Endothelial cell of umbilical vein (primary cell): ENCODE measurements at regions not wholly inside any gene's neighbourhood (a gene's known extent, or its start where the extent isn't known, plus 50 kb on each side); places are given as distances from the start of the nearest gene placed in this dataset.

ENCODE experiments used
- BruUV-seq: library from RNA; stranded (reverse); fragments of 400-500 nt; replicated peaks from 2 replicates; lab custom pipeline; 2021; lab: Mats Ljungman, UMichigan
- CTCF ChIA-PET: fragments of 300-600, 350-600 bp; sonication (Branson Sonifier 250); formaldehyde crosslinking; loops from one replicate; lab custom pipeline; 2021; ENCODE audit warnings: antibody characterized with exemption, inconsistent platforms; lab: Charles Lee
- POLR2A ChIA-PET: fragments of 300-600, 350-600 bp; sonication (Branson Sonifier 250); formaldehyde crosslinking; loops from one replicate; lab custom pipeline; 2021; ENCODE audit warnings: antibody characterized with exemption, inconsistent platforms; lab: Charles Lee
- DNase-seq: peaks from one replicate; pipeline ENCODE4 v3.0.0-alpha.2; 2011; ENCODE audit warnings: low read depth, low spot score
- FAIRE-seq: peaks from 2 replicates; lab custom pipeline; 2011; peaks lifted over from hg19 to GRCh38; lab: Jason Lieb, UNC
- H2AFZ ChIP-seq: 2 replicates; pipeline ENCODE4 v1.6.0; 2012; ENCODE audit warnings: low read depth, low read length, control low read depth, inconsistent platforms
- H3K27ac ChIP-seq: 2 replicates; pipeline ENCODE4 v1.5.1; 2011; ENCODE audit warnings: low read depth, mild to moderate bottlenecking, control low read depth, low read length, moderate library complexity; ENCODE audit not compliant: insufficient read depth
- H3K27me3 ChIP-seq, 2 experiments: 2 replicates each; pipeline versions ENCODE4 v1.6.0 to v1.6.1; 2011; ENCODE audit warnings: low read length in 2 of 2, mixed read lengths in 1 of 2; ENCODE audit not compliant: control insufficient read depth in 2 of 2, insufficient read depth in 2 of 2
- H3K36me3 ChIP-seq, 2 experiments: 2 replicates in 1 of 2; 3 replicates in 1 of 2; pipeline ENCODE4 v1.5.1; 2011; ENCODE audit warnings: low read length in 2 of 2, mild to moderate bottlenecking in 1 of 2, moderate library complexity in 1 of 2; ENCODE audit not compliant: control insufficient read depth in 2 of 2, insufficient read depth in 2 of 2; ENCODE audit errors: extremely low read depth in 1 of 2
- H3K4me1 ChIP-seq: 3 replicates; pipeline ENCODE4 v1.5.1; 2011; ENCODE audit warnings: mild to moderate bottlenecking, low read length; ENCODE audit not compliant: control insufficient read depth, insufficient read depth; ENCODE audit errors: extremely low read depth
- H3K4me2 ChIP-seq: 2 replicates; pipeline ENCODE4 v1.6.1; 2011; ENCODE audit warnings: low read length, control low read depth, mixed read lengths; ENCODE audit not compliant: insufficient read depth
- H3K4me3 ChIP-seq, 3 experiments: fragments of 200-600 bp in 1 of 3; sonication (generic), shearing (Covaris generic) in 1 of 3; replicated peaks in 1 of 3; 2 replicates each; pipeline ENCODE4 v1.5.1; 2011 to 2016; ENCODE audit warnings: control low read depth in 3 of 3, low read length in 3 of 3, mild to moderate bottlenecking in 2 of 3, inconsistent platforms in 1 of 3, low read depth in 1 of 3, moderate library complexity in 1 of 3; ENCODE audit not compliant: insufficient read depth in 1 of 3
- H3K79me2 ChIP-seq: 2 replicates; pipeline ENCODE4 v1.6.0; 2012; ENCODE audit warnings: low read length, inconsistent platforms; ENCODE audit not compliant: control insufficient read depth, insufficient read depth
- H3K9ac ChIP-seq: replicated peaks from 2 replicates; pipeline ENCODE3; 2011; ENCODE audit warnings: low read length, control low read depth; ENCODE audit not compliant: insufficient read depth; ENCODE audit errors: extremely low read depth
- H3K9me1 ChIP-seq: replicated peaks from 3 replicates; pipeline ENCODE4 v1.6.0; 2011; ENCODE audit warnings: mild to moderate bottlenecking, low read length; ENCODE audit not compliant: control insufficient read depth, insufficient read depth; ENCODE audit errors: extremely low read depth
- H3K9me3 ChIP-seq: replicated peaks from 2 replicates; pipeline ENCODE4 v1.5.1; 2012; ENCODE audit warnings: low read length, inconsistent platforms; ENCODE audit not compliant: control insufficient read depth, insufficient read depth
- H4K20me1 ChIP-seq: replicated peaks from 2 replicates; pipeline ENCODE3; 2011; ENCODE audit warnings: mild to moderate bottlenecking, low read length; ENCODE audit not compliant: control insufficient read depth, insufficient read depth; ENCODE audit errors: extremely low read depth
- CTCF ChIP-seq, 2 donors: IDR thresholded peaks; 1 replicate in 1 of 2; 2 replicates in 1 of 2; pipeline ENCODE4 v1.5.1; 2011; ENCODE audit warnings: low read length in 2 of 2, mild to moderate bottlenecking in 2 of 2, moderate library complexity in 2 of 2, control low read depth in 1 of 2, inconsistent platforms in 1 of 2, low read depth in 1 of 2; ENCODE audit not compliant: insufficient read depth in 1 of 2; ENCODE audit errors: extremely low read depth in 1 of 2
- EZH2 ChIP-seq: IDR thresholded peaks from 2 replicates; pipeline ENCODE4 v1.6.1; 2012; ENCODE audit warnings: borderline replicate concordance, low read depth, mild to moderate bottlenecking, moderate library complexity, low read length, inconsistent platforms; ENCODE audit not compliant: severe bottlenecking
- FOS ChIP-seq: IDR thresholded peaks from 2 replicates; pipeline ENCODE4 v1.6.1; 2011; ENCODE audit warnings: mild to moderate bottlenecking, low read length, moderate library complexity, borderline replicate concordance; ENCODE audit not compliant: insufficient read depth
- GATA2 ChIP-seq: IDR thresholded peaks from 2 replicates; pipeline ENCODE4 v1.7.0; 2011; ENCODE audit warnings: low read depth, mild to moderate bottlenecking, moderate library complexity, mixed read lengths, low read length; ENCODE audit not compliant: insufficient read length, insufficient read depth
- JUN ChIP-seq: IDR thresholded peaks from 2 replicates; pipeline ENCODE4 v1.6.1; 2011; ENCODE audit warnings: borderline replicate concordance, low read depth; ENCODE audit not compliant: insufficient read length, insufficient read depth
- MAX ChIP-seq: IDR thresholded peaks from 2 replicates; pipeline ENCODE4 v1.6.1; 2011; ENCODE audit not compliant: insufficient read depth, insufficient read length
- MYC ChIP-seq: IDR thresholded peaks from one replicate; pipeline ENCODE4 v1.6.1; 2011; ENCODE audit warnings: mild to moderate bottlenecking, low read depth, low read length
- POLR2A ChIP-seq: IDR thresholded peaks from 2 replicates; pipeline ENCODE4 v1.6.1; 2012; ENCODE audit warnings: low read depth, mild to moderate bottlenecking, control low read depth, low read length
- POLR2AphosphoS5 ChIP-seq: IDR thresholded peaks from 2 replicates; pipeline ENCODE4 v1.6.1; 2012; ENCODE audit warnings: low read depth, mild to moderate bottlenecking, control low read depth, low read length, moderate library complexity; ENCODE audit not compliant: insufficient read depth
- dilution Hi-C: fragments of 300-500 bp; cut with MboI; formaldehyde crosslinking; loops from one replicate; pipeline ENCODE4 v1.15.0; 2019; ENCODE audit warnings: low sequenced_read_pairs; ENCODE audit not compliant: extremely low pct_ligation_motif_present
- intact Hi-C: fragments of 100-400 bp; cut with micrococcal nuclease; formaldehyde crosslinking; loops from one replicate; pipeline ENCODE4 v1.10.0; 2022

DNA sequence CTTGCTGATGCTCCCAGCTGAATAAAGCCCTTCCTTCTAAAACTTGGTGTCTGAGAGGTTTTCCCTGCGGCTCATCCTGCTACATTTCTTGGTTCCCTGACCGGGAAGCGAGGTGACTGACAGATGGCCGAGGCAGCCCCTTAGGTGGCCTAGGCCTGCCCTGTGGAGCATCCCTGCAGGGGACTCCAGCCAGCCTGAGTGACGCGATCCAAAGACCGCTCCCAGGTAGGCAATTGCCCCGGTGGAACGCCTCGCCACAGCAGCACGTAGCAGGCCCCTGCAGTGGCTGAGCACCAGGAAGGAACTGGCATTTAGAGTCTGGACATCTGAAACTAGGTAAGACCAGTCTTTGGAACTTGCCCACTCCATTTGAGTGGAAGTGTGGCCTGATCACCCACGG is 139.6 kb downstream of the RELL1 start:
- ChIA-PET CTCF (no interaction called here), POLR2A (no interaction called here)
- dilution Hi-C loops, result no loop called here
- Histone ChIP-seq H2AFZ (no peak overlapping the region), H4K20me1 (no peaks in the 10 kb centered on the region), H3K9me1 (no peaks in the 10 kb centered on the region), H3K9me3 (no peaks in the 10 kb centered on the region), H3K36me3 (no peaks in the 10 kb centered on the region), H3K9ac (no peak overlapping the region), H3K27ac (no peak overlapping the region), H3K79me2 (no peaks in the 10 kb centered on the region), H3K4me2 (no peak overlapping the region), H3K4me1 (peaks cover 9% of the 10 kb centered on the region), H3K27me3 (no peaks in the 10 kb centered on the region), H3K4me3 (no peak overlapping the region)
- DNase-seq, result no peak
- BruUV-seq, result no TSS peak
- FAIRE-seq, result no peak
- intact Hi-C loops, result no loop called here
- no peak for TF ChIP-seq MAX
- TF ChIP-seq POLR2A, result no peak
- no peak for TF ChIP-seq GATA2
- no peak for TF ChIP-seq CTCF (IDR thresholded peaks at IDR 0.05; ENCODE audit: extremely low read depth in 1 of 2, insufficient read depth in 1 of 2, low read depth in 1 of 2, low read length in 2 of 2)

DNA sequence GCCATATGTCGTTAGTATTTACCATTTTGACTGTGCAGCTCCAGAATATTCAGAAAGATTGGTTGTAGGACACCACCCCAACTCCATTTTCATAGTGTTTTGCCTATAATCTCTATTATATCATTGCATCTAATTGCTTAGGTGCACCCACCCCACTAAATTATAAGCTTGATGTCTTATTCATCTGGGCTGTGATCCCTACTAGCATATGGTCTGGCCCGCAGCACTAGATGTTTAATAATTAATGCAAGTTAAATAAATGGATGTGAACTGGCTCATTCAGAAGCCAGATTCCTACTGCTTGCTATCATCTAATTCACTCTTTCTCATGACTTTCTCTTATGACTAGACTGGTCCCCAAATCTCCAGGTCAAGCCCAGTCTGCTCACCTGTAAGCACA is 143.5 kb downstream of the RELL1 start:
- no peak for DNase-seq
- POLR2A ChIA-PET, result no interaction called here
- no peak overlapping the region for H3K4me2 ChIP-seq
- CTCF ChIA-PET, result no interaction called here
- no peak overlapping the region for H3K4me3 ChIP-seq
- no peak overlapping the region for H3K9ac ChIP-seq
- FAIRE-seq, result no peak
- no TSS peak for BruUV-seq
- no peaks in the 10 kb centered on the region for H3K27me3 ChIP-seq
- H3K36me3 ChIP-seq, result no peaks in the 10 kb centered on the region
- intact Hi-C loops, result no loop called here
- no peak overlapping the region for H3K27ac ChIP-seq
- dilution Hi-C loops, result no loop called here
- TF ChIP-seq MAX (no peak), EZH2 (no peak), GATA2 (no peak), FOS (no peak), POLR2A (no peak), MYC (no peak), POLR2AphosphoS5 (no peak), JUN (no peak)
- no peaks in the 10 kb centered on the region for H4K20me1 ChIP-seq
- no peak overlapping the region for H2AFZ ChIP-seq
- no peaks in the 10 kb centered on the region for H3K9me3 ChIP-seq
- no peaks in the 10 kb centered on the region for H3K79me2 ChIP-seq
- no peaks in the 10 kb centered on the region for H3K4me1 ChIP-seq
- no peaks in the 10 kb centered on the region for H3K9me1 ChIP-seq
